ENCODE measurements at regions not wholly inside any gene's neighbourhood (a gene's known extent, or its start where the extent isn't known, plus 50 kb on each side); places are given as distances from the start of the nearest gene placed in this dataset.

DNA sequence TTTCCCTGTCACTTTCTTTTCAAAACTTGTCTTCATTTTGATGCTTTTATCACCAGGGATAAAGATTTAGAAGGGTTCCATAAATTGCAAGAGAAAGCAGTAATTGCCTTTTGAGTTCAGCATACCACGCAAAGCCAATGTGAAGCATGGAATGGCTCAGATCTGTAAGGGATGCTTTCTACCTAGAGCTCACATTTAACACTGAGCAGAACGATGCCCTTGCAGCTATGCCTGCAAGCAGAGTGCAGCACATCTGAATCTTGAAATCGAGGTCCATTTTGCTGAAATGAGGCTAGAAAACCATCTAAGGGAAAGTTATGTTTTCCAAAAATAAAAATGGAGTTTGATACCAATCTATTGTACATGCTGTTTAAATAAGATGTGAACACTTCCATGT is 171.2 kb upstream of the CELF2 start:
- no peaks in the 10 kb centered on the region for H3K36me3 ChIP-seq
- H3K4me3 ChIP-seq = no peak overlapping the region
- 75 to 78% methylated on average over 3 of the region's 3 CpGs for WGBS, 2 donors
- TF ChIP-seq, protein P1, sequence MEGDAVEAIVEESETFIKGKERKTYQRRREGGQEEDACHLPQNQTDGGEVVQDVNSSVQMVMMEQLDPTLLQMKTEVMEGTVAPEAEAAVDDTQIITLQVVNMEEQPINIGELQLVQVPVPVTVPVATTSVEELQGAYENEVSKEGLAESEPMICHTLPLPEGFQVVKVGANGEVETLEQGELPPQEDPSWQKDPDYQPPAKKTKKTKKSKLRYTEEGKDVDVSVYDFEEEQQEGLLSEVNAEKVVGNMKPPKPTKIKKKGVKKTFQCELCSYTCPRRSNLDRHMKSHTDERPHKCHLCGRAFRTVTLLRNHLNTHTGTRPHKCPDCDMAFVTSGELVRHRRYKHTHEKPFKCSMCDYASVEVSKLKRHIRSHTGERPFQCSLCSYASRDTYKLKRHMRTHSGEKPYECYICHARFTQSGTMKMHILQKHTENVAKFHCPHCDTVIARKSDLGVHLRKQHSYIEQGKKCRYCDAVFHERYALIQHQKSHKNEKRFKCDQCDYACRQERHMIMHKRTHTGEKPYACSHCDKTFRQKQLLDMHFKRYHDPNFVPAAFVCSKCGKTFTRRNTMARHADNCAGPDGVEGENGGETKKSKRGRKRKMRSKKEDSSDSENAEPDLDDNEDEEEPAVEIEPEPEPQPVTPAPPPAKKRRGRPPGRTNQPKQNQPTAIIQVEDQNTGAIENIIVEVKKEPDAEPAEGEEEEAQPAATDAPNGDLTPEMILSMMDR (IDR thresholded peaks at IDR 0.05) = no peak
- TF ChIP-seq POLR2A (IDR thresholded peaks at IDR 0.05) = no peak
- H3K27ac ChIP-seq = peak overlapping the region in 1 of 4 donors; percentile 31
- no peaks in the 10 kb centered on the region for H3K9me3 ChIP-seq
- no peaks in the 10 kb centered on the region for H3K27me3 ChIP-seq
- no peak for DNase-seq
- intact Hi-C loops (cut with DNase I) = no loop called here
- no peaks in the 10 kb centered on the region for H3K4me1 ChIP-seq

DNA sequence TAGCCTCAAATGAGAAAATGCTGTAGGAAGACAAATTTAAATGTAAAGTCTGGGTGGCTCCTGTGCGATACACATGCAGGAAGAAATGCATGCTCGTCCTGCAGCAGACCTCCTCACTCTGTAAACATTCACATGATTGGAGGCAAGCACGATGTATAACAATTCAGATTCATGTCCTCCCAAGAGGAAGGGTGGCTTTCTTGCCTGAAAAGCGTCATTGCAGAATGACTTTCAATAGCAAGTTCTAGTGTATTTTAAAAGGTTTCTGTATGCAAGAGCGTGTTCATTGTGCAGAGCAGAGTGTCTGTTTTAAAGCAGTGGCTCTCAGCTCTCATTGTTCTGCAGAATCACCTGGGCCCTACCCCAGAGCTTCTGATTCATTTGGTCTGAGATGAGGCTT is 170.3 kb upstream of the CELF2 start:
- no peak overlapping the region for H3K4me3 ChIP-seq
- 73 to 76% methylated on average over 5 of the region's 5 CpGs for WGBS, 2 donors
- no peaks in the 10 kb centered on the region for H3K4me1 ChIP-seq
- no peak for TF ChIP-seq POLR2A (IDR thresholded peaks at IDR 0.05)
- TF ChIP-seq, protein P1 (IDR thresholded peaks at IDR 0.05) = no peak
- H3K27ac ChIP-seq = no peak overlapping the region
- H3K27me3 ChIP-seq = no peaks in the 10 kb centered on the region
- no peaks in the 10 kb centered on the region for H3K9me3 ChIP-seq
- DNase-seq = no peak
- no peaks in the 10 kb centered on the region for H3K36me3 ChIP-seq
- intact Hi-C loops (cut with DNase I) = no loop called here

DNA sequence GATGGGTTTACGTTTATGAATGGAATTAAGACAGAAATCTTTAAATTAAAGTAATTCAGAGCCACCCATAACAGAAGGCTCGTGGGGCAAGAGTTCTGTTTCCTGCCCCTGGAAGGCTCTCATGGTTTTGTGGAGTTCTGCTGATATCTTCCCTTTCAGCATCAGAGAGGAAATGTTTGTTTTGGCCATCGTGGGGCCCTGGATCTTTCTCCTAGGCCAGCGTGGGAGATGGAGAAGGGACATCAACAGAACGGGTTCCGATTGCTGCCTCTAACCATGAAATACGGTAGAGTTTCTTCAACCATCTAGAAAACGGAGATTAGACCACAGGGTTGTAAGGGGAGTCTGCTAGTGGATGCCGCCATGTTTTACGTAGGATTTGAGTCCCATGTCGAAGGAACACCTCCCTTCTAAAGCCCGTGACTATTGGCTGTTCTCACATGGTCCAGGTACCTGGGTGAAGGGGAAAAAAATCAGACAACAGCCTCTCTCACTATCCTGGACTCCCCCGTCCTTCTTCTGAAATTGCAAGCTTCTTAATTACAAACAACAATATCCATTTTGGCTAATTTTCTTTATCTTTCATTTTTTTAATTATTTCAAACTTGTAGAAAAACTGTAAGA is 169.1 kb upstream of the CELF2 start:
- Histone ChIP-seq H3K4me1 (no peaks in the 10 kb centered on the region), H3K27me3 (no peaks in the 10 kb centered on the region), H3K9me3 (no peaks in the 10 kb centered on the region), H3K27ac (no peak overlapping the region), H3K36me3 (no peaks in the 10 kb centered on the region), H3K4me3 (no peak overlapping the region)
- intact Hi-C loops (cut with DNase I) = no loop called here
- DNase-seq = no peak
- TF ChIP-seq, protein P1 (IDR thresholded peaks at IDR 0.05) = no peak
- TF ChIP-seq POLR2A (IDR thresholded peaks at IDR 0.05) = no peak
- 84 to 92% methylated on average over 12 to 13 of the region's 13 CpGs for WGBS, 2 donors

DNA sequence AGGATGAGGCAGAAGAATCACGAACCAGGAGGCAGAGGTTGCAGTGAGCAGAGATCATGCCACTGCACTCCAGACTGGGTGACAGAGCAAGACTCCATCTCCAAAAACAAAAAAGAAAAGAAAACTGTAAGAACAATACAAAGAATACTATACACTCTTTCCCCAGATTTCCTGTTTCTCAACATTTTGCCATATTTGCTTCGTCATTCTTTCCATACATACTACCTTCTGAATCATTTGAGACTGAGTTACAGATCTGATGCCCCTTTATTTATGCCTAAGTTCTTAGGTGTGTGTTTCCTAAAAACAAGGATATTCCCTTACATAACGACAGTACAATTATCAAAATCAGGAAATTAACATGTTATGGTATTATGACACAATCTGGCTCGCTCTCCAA is 168.4 kb upstream of the CELF2 start:
- intact Hi-C loops (cut with DNase I) = no loop called here

DNA sequence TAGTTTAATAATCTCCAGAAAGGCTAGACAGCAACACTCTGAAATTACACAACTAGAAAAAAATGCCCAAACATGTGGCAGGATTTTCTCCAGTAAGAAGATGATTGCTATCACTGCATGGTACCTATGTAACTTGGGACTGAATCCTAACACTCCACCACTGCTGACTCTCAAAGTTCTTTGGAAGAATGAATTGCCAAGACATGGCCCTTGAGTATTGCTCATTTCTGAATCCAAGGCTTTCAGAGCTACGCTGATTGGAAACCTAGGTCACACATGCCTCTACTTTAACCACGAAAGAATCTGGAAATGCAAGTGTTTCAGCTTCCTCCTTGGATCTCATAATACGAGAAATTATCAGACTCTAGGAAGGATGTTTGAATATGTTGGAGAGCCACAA is 167.5 kb upstream of the CELF2 start:
- Histone ChIP-seq H3K27me3 (no peaks in the 10 kb centered on the region), H3K9me3 (no peaks in the 10 kb centered on the region), H3K4me1 (no peaks in the 10 kb centered on the region), H3K36me3 (no peaks in the 10 kb centered on the region), H3K27ac (peak overlapping the region in 3 of 4 donors; percentile 42 to 73 (median 43)), H3K4me3 (no peak overlapping the region)
- no peak for TF ChIP-seq POLR2A (IDR thresholded peaks at IDR 0.05)
- TF ChIP-seq, protein P1 (IDR thresholded peaks at IDR 0.05) = no peak
- 63 to 66% methylated on average over 3 of the region's 3 CpGs for WGBS, 2 donors
- intact Hi-C loops (cut with DNase I) = no loop called here
- no peak for DNase-seq

More for the DNA sequence above, 168.4 kb upstream of the CELF2 start:
- 80 to 84% methylated on average over 4 of the region's 4 CpGs for WGBS, 2 donors
- no peak overlapping the region for H3K4me3 ChIP-seq
- no peak for DNase-seq
- no peaks in the 10 kb centered on the region for H3K36me3 ChIP-seq
- no peaks in the 10 kb centered on the region for H3K9me3 ChIP-seq
- no peak overlapping the region for H3K27ac ChIP-seq
- no peaks in the 10 kb centered on the region for H3K27me3 ChIP-seq
- H3K4me1 ChIP-seq = no peaks in the 10 kb centered on the region
- no peak for TF ChIP-seq POLR2A (IDR thresholded peaks at IDR 0.05)
- TF ChIP-seq, protein P1 (IDR thresholded peaks at IDR 0.05) = no peak

Data from esophagus squamous epithelium (tissue), 5 donors.